T-helper 2 cell treated with Interferon-gamma antibody and Interleukin-4, amounts not matched to agents 100 ng/mL and 5 ng/mL, for 36 hours (primary cell): ENCODE measurements at regions not wholly inside any gene's neighbourhood (a gene's known extent, or its start where the extent isn't known, plus 50 kb on each side); places are given as distances from the start of the nearest gene placed in this dataset.

Experiments
- intact Hi-C: fragments of 100-400 bp; cut with micrococcal nuclease; formaldehyde crosslinking; loops from one replicate; pipeline ENCODE4 v1.15.1; 2023

DNA sequence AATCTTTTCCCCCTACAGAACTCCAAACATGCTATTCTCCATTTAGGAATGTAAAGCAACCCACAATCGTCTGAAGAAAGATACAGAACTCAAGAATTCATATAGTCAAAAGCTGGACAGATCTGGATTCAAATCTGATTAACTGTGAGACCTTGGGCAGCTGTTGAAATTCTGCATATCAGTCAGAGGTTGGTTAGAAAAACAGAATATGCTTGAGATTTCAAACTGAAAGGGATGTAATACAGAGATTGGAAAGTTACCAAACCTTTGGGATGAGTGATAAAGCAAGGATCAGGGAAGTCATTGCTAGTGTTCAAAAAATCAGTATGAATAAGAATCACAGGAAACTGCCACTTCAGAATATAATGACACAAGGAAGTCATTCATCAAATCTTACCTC lies 406.6 kb downstream of the HTR7 start:
- intact Hi-C loops: no loop called here

DNA sequence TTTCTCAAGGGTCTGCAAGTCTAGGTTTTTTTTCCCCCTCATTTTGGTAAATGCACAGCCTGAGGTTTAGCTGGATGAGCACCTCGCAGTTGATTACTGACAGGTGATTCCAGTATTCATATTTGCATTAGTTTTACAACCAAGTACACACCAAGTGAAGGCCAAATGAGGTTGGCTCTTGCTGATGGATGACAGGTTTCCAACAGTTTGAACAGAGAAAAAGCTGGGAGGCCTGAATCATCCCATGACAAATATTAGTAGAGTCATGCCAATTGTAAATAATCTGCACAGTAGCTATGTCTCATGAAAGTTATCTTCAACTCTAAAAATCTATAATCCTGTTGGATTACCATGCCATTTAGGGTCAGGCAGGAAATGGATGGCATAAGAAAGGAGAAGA lies 399.8 kb downstream of the HTR7 start:
- intact Hi-C loops: no loop called here

DNA sequence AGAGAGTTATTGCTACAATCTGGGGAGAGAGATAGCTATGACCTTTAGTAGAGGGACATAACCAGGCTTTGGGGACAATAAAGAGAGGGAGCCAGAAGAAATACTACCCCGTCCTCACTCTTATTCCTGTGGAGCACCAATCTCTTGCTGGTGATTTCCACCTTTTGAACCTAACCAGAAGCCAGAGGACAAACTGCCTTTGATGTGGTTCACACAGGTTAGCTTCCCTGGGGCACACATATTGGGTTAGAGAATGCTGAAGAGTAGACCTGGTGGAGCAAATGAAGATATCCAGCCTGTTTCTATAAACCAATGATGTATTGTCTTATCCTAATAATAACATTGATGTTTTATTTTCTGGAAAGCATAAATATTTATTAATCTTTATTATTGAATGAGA lies 399.3 kb downstream of the HTR7 start:
- intact Hi-C loops: no loop called here

DNA sequence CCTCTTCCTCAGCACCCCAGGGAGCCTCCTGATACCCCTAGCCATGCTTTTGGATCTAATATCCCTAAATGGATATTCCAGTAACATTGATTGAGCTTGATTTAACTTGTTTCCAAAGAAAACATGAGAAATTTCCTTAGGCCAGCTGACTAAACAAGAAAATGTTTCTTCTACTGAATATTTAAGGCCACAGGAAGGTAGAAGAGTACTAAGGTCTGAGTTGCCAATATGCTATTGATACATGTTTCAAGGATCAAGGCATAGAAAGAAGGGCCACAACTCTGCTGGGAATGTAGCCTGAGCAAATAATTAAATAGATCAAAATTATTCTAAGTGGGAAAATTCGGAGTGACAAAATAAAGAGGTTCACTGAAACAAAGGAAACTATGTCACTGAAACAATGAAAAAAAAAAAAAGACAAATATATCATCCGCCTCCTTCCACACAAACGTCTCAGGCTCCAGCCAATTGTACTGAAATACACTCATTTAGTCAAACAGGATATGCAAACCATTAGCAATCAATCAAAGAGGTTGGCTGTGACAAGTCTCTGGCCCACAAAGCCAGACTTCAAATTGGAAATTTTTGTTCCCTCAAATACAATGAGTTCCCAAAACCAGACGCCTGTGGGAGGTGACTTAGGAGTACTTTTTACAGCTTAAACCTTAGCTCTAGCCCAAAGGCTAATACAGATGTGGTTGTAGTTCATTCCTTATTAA lies 396.2 kb downstream of the HTR7 start:
- intact Hi-C loops: no loop called here

DNA sequence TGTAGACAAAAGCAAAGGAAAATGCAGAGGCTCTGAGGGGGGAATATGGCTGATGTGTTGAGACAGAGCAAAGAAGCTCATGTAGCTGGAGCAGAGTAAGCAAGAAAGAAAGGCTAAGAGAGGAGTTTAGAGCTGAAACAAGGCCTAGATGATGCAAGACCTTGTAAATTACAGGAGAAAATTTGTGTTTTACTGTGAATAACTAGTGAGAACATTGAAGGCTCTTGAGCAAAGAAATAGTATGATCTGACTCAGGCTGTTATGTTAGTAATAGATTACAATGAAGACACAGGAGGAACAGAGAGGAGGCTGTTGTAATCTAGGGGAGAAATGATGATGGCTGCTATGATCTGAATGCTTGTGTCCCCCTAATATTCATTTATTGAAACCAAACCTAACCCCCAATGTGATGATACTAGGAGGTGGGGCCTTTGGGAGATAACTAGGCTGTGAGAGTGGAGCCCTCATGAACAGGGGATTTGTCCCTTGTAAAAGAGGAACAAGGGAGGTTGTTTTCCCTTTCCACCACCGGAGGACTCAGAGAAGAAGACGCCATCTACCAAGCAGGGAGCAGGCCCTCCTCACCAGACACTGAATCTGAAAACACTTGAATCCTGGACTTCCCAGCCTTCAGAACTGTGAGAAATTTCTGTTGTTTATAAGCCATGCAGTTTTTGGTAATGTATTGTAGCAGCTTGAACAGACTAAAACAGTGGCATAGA lies 394.9 kb downstream of the HTR7 start:
- intact Hi-C loops: no loop called here

DNA sequence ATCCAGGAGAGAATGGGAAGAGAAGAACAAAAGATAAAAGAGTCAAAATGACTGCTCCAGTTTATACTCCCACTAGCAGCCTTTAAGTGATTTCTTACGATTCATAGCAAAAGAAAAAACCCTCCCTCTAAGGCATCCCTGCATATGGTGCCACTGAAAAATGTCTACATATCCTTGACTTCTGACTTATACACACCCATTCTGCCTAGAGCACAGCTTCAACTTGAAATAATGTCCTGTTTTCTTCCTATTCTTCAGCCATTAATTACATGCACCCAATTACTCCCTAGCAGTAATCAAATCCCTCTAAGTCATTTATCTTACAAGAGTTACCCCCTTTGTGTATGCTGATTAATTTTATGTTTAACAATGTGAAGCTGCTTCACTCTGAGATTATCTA lies 393.5 kb downstream of the HTR7 start:
- intact Hi-C loops: no loop called here

DNA sequence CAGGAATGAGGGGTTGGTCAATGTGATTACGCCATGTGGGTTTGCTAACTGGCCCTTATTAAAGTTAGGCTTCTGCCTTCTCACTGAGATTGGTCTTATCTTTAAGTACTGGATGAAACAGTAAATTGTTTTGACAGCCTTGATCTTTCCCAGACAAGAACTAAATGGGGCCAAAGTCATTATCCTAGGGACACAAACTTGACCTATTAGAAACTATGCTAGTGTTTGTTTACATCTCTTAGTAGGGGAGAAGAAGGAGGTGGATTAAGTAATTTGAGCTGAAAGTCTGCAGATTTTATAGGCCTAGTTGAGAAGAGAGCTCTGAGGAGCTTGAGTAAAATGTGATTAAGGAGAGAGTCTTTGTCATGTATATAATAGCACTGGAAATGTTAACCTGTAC lies 386.9 kb downstream of the HTR7 start:
- intact Hi-C loops: no loop called here

DNA sequence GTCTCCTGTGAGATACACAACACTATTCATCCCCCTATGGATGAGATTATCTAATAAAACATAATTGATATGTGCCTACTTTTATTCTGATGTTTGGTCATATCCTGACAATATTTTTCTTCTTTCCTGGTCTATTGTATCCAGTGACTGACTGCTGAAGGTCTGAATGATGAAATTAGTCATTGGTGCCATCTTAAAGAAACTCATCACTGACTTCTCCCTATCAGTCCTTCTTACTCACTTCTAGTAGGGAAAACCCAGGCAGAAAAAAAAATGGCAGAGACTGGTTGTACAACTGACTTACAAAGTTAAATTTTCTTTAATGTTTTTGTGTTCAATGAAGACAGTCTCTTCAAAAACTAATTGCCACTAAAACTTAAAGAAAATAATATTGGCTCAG lies 377.4 kb downstream of the HTR7 start:
- intact Hi-C loops: no loop called here

DNA sequence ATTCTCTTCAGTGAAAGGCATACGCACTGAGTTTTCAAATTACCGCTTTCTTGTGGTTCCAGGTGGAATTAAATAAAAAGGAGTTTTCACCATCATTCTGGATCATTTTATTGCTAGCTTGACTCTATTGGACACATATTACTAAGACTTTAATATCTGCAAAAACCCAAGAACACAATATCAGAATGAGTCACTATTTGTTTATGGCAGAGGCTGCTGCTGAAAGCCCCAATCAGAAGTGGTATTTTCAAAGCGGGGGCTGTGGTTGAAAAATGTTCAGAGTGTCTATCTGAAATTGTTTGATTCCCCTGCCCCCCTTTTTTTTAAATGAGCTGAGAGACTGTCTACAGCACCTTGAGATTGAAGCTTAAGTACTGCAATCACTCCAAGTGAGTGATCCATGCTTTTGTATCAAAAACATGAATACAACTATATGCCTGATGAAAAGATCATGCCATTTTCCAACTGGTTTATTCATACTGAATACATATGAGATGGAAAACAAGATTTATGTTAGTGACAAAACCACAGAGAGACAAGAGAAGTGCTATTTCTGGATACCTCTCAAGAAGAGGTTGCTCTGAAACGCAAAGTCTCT lies 376.4 kb downstream of the HTR7 start:
- intact Hi-C loops: no loop called here

DNA sequence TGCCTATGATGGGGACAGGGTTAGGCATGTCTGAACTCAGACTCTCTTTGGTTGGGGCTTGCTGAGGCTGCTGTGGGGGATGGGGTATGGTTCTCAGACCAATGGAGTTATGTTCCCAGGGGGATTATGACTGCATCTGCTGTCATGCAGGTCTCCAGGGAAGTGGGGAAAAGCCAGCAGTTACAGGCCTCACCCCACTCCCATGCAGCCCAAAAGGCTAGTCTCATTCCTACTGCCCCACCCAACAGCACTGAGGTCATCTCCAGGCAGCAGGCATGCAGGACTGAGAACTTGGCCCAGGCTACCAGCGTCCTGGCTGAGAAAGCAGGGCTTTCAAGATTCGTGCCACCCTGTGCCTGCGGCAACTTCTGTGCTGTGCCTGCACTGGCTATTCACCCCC lies 373.3 kb downstream of the HTR7 start:
- intact Hi-C loops: no loop called here

DNA sequence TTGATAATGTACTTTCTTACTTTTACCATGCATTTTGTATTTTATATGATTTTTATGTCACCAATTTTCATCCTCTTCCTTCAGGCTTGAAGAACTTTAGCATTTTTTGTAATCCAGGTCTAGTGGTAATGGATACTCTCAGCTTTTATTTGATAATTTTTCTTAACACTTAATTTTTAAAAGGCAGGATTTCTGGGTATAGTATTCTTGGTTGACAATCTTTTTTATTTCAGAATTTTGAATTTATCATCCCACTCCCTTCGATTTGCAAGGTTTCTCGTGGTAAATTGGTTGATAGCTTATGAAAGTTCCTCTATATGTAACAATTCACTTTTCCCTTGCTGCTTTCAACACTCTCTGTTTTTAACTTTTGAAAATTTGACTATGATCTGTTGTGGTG lies 363.7 kb downstream of the HTR7 start:
- intact Hi-C loops: no loop called here

DNA sequence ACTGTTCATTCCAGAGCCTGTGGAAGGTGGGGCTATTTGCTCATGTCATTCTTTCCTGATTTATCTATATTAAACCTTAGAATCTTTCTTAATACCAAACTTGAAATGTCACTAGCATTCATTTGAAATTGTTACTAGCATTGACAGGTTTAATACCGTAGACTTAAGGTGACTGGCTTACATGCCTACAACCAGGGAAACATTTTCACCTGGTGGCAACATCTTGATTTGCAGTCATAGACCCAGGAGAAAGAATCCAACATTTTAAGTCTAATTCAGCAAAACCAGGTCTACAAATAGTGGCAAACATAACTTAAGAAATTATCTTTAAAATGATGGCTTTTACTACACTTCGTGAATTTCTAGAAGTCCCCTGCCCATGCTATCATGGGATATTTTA lies 353.7 kb downstream of the HTR7 start:
- intact Hi-C loops: no loop called here

DNA sequence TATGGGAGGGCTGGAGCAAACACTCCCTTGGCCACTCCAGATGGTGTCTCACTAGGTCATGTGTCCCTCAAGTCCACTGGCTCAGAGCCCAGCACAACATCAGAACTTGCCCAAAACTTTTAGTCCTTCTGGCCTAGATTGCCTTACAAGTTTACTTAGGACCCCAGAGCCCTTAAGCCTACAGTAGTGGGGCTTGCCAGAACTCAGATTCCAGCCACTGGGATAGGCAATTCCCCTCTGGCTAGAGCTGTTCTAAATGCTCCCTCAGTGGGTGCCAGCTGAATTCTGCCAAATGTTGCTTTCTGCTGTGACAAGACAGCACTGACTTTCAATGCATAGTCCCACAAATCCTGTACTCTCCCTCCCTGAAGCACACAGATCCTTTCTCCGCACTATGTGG lies 331.1 kb downstream of the HTR7 start:
- intact Hi-C loops: no loop called here

DNA sequence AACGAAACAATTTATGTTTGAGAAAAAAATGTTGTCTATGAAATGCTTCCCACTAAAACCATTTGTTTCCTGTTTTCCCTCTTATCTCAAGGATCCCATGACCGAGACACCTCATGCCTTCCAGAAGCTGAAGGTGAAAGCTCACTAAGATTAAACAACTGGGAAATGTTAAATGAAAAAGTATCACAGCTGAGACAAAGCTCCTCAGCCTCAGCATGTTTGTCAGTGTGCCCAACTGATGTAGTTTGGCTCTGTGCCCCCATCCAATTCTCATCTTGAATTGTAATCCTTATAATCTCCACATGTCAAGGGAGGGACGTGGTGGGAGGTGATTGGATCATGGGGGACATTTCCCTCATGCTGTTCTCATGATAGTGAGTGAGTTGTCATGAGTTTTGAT lies 327.3 kb downstream of the HTR7 start:
- intact Hi-C loops: no loop called here

DNA sequence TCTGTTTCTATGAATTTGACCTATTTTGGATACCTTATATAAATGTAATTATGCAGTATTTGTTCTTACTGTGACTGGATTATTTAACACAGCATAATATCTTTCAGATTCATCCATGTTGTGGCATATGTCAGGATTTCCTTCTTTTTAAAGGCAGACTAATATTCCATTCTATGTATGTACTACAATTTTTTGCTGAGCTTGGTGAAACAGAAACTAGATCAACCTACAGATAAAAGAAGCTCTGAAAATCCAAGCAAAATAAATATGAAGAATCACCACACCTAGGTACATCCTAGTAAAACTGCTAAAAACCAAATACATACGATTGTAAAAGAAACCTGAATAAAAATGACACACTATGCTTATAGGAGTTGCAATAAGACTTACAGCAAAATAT lies 300.5 kb downstream of the HTR7 start:
- intact Hi-C loops: no loop called here

DNA sequence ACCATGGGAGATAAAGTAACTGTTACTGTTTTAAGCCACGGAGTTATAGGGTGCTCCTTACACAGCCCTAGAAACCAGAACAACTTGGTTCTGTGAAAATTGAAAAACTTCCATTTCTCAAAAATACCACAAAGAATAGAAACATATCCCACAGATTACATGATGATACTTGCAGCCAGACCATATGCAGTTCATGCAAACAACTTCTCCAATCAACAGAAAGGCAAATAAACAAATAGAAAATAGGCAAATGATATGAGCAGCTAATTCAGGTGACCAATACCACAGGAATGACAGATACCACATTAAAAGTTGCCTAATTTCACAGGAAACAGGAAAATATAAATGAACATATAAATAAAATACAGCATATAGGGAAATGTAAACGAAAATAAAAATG lies 297.5 kb downstream of the HTR7 start:
- intact Hi-C loops: no loop called here

DNA sequence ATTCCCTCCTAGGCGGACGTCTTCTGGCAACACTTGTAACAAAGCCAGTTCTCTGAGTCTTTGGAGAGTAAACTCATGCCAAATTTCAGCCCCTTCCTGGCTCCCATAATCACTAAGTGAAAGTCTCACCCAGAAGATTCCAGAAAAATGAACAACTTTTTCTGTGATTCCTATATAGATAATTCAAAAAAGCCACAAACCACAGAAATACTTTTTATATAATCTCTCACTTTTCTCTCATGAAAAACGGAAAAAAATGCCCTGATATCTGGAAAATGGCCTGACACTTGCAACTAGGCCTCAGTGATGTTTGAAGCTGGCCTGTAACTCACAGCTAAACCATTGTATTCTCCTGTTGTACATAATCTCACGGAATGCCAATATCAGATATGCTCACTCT lies 296.2 kb downstream of the HTR7 start:
- intact Hi-C loops: no loop called here

DNA sequence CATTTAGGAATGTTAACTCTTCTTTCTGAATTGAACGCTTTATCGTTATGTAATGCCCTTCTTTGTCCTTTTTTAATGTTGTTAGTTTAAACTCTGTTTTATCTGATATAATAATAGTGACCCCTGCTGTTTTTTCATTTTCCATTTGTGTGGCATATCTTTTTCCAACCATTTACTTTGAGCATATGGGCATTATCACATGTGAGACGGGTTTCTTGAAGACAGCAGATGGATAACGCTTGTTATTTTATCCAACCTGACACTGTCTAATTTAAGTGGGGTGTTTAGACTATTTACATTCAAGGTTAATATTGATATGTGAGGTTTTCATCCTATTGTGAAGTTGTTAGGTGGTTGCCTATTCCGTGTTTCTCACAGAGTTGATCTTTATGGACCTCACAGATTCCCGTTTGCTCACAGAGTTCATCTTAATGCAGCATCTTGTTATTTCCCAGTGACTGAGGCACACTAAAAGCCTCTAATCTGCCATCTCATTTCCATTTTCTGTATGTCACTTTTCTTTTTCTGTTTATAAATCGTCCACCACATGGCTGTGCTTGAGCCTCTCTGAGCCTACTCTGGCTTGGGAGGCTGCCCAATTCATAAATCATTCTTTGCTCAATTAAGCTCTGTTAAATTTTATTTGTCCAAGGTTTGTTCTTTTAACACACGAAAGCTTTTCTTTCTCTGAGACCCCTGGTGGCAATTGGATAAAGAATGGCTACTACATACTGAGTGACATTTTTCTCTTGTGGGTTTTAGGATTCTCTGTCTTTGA lies 286.2 kb downstream of the HTR7 start:
- intact Hi-C loops: no loop called here

DNA sequence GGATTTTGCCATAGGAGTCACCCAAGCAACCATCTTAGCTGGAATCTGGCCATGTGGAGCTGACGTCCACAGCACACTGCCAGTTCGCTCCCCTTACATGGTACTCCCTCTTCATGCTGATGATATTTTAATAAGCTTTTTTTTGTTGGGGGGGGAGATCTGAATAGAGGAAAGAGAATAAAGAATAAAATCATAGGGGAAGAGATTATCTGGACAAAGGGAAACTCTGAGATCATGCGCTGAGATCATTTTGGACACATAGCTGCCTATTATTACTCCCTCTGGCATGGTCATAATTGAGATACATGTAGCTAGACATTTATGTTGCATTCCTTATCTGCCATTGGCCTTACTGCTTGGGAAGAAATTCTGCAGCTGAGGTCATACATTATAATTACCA lies 282.7 kb downstream of the HTR7 start:
- intact Hi-C loops: no loop called here

DNA sequence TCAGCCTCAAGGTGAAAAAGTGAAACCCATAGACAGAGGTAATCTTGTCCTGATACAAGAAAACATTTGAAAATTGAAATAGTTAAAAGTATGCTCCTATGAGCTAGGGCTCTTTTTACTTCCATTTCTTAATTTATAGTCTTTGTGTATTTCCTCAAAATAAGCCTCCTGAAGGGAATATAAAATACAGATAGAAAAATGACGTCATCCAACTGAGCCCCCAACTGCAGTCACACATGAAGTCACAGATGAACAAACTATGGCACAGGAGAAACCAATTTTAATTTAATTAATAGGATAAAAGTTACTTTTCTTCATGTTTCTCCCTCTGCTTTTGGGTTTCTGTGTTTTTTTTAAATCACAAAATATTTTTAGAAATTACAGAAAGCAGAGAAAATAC lies 280.3 kb downstream of the HTR7 start:
- intact Hi-C loops: no loop called here

DNA sequence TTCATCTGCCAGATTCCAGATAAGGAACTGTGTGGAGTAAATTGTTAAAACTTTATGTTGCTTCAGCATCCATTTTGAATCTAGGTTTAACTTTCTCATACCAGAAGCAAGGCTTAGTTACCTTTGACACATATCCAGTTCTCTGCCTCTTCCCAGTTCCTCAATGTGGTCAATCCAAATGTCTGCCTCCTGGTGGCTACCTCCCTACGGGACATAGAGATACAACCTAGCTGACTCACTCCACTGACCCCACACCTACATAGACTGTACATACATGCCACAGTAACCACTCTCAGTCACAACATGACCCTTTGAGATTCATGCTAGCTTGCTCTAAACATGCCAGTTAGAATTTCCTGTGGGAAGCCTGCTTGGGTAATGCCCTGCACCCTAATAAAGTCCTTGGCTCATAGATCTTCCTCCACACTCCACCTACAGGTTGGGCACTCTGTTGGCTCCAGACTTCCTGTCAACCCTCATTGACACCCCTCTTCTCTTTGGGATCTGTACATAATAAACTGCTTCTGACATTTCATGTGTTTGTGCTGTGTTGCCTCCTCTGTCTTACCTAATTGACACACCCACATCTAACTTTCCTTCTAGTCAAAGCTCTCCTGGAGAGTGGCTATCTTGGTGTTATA lies 278.1 kb downstream of the HTR7 start:
- intact Hi-C loops: no loop called here

DNA sequence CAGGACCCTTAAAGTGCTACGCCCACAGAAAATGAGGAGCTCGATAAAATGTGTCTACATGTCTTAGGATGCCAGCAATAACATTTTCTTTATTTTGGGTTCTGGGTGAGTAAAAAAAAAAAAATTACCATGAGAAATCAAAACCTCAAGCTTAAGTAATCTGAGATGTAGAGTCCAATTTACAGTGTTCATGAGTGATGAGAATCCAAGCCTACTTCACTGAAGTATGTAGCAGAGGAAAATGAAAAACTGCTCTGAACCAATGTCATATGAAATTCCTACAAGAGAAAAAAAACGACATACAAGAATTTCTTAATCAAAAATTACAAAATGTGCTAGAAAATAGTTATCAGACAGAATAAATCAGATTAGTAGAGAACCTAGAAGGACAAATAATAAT lies 274.4 kb downstream of the HTR7 start:
- intact Hi-C loops: no loop called here
